Astrocyte (in vitro differentiated cells and primary cell): ENCODE measurements at regions not wholly inside any gene's neighbourhood (a gene's known extent, or its start where the extent isn't known, plus 50 kb on each side); places are given as distances from the start of the nearest gene placed in this dataset.

ENCODE experiments used
- EZH2 ChIP-seq: IDR thresholded peaks from 2 replicates; pipeline ENCODE4 v1.6.1; 2012; ENCODE audit warnings: mild to moderate bottlenecking, low read length, inconsistent platforms; ENCODE audit not compliant: insufficient read depth
- TF ChIP-seq, protein P1 (sequence below): IDR thresholded peaks from 2 replicates; pipeline ENCODE4 v1.5.1; 2011; ENCODE audit warnings: low read depth, mild to moderate bottlenecking, inconsistent platforms, low read length, moderate library complexity; ENCODE audit not compliant: insufficient read depth

DNA sequence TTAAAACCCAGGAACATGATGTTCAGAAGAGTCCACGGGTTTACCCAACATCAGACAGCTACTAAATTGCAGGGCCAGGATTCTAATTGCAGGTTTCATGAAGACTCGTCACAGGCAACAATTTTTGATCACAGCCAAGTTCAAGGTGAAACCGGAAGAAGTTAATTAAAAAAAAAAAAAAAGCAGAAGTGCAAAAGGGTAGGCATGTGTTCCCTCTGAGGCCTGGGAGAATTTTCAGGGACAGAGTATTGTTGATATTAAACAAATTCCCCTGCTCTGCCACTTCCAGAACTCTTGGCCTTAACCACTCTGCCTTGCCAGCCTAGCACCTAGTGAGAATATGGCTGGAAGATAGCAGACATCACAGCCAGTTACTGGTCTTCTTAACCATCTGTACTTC lies 99.4 kb upstream of the TRIB2 start:
- TF ChIP-seq, protein P1, sequence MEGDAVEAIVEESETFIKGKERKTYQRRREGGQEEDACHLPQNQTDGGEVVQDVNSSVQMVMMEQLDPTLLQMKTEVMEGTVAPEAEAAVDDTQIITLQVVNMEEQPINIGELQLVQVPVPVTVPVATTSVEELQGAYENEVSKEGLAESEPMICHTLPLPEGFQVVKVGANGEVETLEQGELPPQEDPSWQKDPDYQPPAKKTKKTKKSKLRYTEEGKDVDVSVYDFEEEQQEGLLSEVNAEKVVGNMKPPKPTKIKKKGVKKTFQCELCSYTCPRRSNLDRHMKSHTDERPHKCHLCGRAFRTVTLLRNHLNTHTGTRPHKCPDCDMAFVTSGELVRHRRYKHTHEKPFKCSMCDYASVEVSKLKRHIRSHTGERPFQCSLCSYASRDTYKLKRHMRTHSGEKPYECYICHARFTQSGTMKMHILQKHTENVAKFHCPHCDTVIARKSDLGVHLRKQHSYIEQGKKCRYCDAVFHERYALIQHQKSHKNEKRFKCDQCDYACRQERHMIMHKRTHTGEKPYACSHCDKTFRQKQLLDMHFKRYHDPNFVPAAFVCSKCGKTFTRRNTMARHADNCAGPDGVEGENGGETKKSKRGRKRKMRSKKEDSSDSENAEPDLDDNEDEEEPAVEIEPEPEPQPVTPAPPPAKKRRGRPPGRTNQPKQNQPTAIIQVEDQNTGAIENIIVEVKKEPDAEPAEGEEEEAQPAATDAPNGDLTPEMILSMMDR: no peak
- no peak for TF ChIP-seq EZH2
